Choroid plexus epithelial cell (primary cell): ENCODE measurements at regions not wholly inside any gene's neighbourhood (a gene's known extent, or its start where the extent isn't known, plus 50 kb on each side); places are given as distances from the start of the nearest gene placed in this dataset.

Source experiments
- DNase-seq: peaks from one replicate; pipeline ENCODE4 v3.0.0-alpha.2; 2010; ENCODE audit warnings: low read depth
- H3K4me3 ChIP-seq: 2 replicates; pipeline ENCODE4 v1.5.1; 2011; ENCODE audit warnings: low read depth, mild to moderate bottlenecking, control low read depth, low read length, moderate library complexity
- TF ChIP-seq, protein P1 (sequence below): conservative IDR thresholded peaks from 2 replicates; pipeline ENCODE4 v1.5.1; 2011; ENCODE audit warnings: low read depth, mild to moderate bottlenecking, control low read depth, inconsistent platforms, low read length, moderate library complexity

DNA sequence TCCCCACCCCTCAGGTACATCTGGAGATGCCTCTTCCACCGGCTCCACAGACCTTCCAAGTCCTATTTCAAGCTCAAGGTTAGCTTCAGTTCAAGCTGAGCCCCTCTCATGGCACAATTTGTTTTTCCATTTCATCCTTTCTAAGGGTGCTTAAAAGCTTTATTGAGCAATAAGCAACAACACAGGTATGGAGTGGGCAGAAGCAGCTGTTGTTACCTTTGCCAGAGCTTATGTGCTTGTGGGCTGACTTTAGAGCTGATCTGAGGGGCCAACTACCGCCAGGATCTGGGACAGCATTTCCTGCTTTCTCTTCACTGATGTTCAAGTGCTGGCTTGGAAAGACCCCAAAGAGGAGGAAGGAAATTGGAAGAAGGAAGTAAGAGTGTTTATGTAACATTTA is 140.0 kb upstream of the KLHL25 start:
- TF ChIP-seq, protein P1, sequence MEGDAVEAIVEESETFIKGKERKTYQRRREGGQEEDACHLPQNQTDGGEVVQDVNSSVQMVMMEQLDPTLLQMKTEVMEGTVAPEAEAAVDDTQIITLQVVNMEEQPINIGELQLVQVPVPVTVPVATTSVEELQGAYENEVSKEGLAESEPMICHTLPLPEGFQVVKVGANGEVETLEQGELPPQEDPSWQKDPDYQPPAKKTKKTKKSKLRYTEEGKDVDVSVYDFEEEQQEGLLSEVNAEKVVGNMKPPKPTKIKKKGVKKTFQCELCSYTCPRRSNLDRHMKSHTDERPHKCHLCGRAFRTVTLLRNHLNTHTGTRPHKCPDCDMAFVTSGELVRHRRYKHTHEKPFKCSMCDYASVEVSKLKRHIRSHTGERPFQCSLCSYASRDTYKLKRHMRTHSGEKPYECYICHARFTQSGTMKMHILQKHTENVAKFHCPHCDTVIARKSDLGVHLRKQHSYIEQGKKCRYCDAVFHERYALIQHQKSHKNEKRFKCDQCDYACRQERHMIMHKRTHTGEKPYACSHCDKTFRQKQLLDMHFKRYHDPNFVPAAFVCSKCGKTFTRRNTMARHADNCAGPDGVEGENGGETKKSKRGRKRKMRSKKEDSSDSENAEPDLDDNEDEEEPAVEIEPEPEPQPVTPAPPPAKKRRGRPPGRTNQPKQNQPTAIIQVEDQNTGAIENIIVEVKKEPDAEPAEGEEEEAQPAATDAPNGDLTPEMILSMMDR, result no peak
- DNase-seq, result no peak
- no peak overlapping the region for H3K4me3 ChIP-seq

DNA sequence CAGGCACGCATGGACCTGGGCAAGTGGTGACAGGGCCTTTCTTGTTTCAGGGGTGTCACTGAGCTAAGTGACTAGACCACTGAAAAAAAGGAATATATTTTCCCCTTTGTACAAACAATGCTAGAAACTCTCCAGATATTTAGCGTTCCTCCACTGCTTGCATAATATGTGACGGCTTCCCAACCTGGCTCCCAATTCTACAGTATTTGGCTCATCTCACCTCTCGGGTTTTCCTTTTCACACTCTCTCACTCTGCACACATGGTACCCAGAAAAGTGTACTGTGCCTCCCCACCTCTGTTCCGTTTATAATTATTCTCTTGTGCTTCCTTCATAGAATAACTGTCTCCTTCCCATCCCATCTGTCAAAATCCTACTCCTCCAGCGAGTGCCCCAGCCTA is 140.5 kb upstream of the KLHL25 start:
- no peak overlapping the region for H3K4me3 ChIP-seq
- TF ChIP-seq, protein P1, result no peak
- no peak for DNase-seq

DNA sequence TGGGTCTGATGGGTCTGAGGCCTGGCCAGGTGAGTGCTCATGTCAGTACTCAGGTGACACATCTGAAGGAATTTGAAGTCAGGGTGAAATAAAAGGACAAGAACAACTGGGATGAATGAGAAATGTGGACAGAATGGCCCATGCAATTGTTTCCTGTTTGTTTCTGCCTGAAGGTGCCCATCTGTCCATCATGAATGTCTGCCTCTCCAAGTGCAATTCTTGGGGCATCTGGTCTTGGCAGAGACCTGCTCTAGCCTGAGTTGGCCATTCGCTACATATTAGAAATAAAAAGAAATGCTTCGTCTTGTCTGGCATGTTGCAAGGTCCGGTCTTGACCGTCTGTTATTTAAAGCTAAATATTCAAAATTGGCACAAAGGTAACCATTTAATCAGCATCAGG is 142.0 kb upstream of the AGBL1 start:
- no peak overlapping the region for H3K4me3 ChIP-seq
- no peak for DNase-seq
- TF ChIP-seq, protein P1, result no peak

DNA sequence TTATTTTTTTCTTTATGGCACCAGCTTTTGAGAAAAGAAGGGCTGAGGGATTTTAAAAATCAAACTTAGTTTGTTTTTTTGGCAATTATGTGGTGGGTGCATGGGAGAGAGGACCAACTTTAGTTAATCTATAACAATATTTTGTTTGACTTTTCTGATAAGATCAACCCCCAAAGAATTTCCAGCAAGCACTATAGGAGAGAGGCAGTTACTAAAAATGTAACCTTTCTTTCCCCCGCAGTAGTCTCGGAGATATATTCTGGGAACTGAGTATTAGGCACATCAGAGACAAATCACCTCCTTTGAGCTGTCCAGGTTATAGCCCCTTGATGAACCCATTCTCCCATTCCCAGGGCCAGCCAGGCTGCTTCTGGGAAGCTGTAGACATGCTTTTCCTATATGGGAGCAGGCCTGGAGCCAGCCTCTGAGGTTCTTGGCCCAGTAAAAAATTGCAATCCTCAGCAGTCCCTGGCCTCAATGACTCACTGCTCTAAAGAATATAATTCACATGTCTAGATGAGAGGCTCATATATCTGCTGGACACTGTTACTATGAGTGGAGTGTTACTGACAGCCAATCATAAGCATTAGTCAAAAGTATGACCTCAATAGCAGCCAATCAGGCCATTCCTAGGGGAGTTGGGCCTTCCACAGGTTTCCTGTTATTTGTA is 138.3 kb upstream of the AGBL1 start:
- no peak overlapping the region for H3K4me3 ChIP-seq
- TF ChIP-seq, protein P1, result no peak
- peak; percentile 1 for DNase-seq

DNA sequence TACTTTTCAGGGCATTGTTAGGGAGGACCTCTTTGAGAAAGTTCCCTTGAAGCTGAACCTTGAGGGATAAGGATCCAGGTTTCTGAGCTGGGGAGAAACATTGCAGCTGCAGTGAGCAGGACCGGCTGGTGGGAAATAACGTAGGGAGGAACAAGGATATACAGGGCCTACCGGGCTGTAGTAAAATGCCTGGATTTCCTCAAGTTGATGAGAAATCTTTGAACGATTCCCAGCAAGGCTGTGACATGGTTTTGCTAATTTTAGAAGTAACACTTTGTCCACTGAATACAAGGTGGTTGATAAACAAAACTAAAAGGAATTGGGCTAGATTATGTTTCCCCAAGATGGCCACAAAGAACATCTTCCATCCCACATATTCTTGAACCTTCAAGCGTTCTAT is 137.0 kb upstream of the AGBL1 start:
- TF ChIP-seq, protein P1, result no peak
- no peak for DNase-seq

DNA sequence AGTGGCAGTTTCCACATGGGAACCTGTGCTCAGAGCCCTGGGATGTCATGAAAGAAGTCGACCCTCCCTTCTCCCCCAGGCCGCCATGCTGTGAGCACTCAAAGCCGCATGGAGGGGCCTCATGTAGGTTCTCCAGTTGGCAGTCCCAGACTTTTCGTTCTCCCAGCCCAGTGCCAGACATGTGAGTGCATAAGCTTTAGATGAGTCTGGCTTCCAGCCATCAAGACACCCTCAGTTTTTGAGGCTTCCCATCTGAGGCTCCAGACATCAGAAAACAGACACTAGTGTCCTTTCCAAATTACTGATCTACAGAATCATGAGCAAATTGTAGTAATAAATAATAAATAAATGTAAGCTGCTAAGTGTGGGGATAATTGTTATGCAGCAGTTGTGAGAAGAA is 136.5 kb upstream of the AGBL1 start:
- H3K4me3 ChIP-seq, result no peak overlapping the region
- TF ChIP-seq, protein P1, result no peak
- no peak for DNase-seq

More for the DNA sequence above, 137.0 kb upstream of the AGBL1 start:
- H3K4me3 ChIP-seq, result no peak overlapping the region

DNA sequence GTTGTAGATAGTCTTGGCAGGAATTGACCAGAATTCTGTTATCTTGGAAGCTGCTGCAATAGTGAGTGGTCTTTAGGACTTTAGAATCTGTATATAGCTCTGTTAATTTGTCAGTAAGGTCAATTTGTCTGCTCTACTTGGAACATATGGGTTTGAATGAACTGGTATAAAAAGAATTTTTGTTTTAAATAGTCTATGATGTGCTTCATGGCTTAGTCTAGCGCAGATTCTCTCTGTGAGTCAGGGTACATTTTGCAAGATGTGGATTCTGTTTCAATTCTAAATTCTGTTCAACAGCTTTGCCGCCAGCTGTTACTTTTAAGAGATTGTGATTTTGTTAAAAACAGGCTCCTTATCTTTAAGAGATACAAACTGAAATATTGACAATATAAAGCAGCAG is 135.9 kb upstream of the AGBL1 start:
- TF ChIP-seq, protein P1, result no peak
- H3K4me3 ChIP-seq, result no peak overlapping the region
- no peak for DNase-seq
